Astrocyte (in vitro differentiated cells and primary cell): ENCODE measurements at regions not wholly inside any gene's neighbourhood (a gene's known extent, or its start where the extent isn't known, plus 50 kb on each side); places are given as distances from the start of the nearest gene placed in this dataset.

ENCODE experiments used
- DNase-seq: peaks from one replicate; pipeline ENCODE4 v3.0.0-alpha.2; 2010; ENCODE audit warnings: low read depth
- FAIRE-seq: peaks from 2 replicates; lab custom pipeline; 2011; peaks lifted over from hg19 to GRCh38; lab: Jason Lieb, UNC
- H2AFZ ChIP-seq: 2 replicates; pipeline ENCODE4 v1.6.0; 2012; ENCODE audit warnings: low read depth, low read length, inconsistent platforms
- H3K27ac ChIP-seq: 2 replicates; pipeline ENCODE4 v1.5.1; 2011; ENCODE audit warnings: low read depth, low read length, inconsistent platforms
- H3K27me3 ChIP-seq: 2 replicates; pipeline ENCODE4 v1.6.0; 2011; ENCODE audit warnings: low read length, inconsistent platforms; ENCODE audit not compliant: insufficient read depth
- H3K36me3 ChIP-seq: 2 replicates; pipeline ENCODE4 v1.5.1; 2011; ENCODE audit warnings: low read length, inconsistent platforms; ENCODE audit not compliant: insufficient read depth
- H3K4me1 ChIP-seq: 2 replicates; pipeline ENCODE4 v1.5.1; 2011; ENCODE audit warnings: low read length, inconsistent platforms; ENCODE audit not compliant: insufficient read depth
- H3K4me2 ChIP-seq: 2 replicates; pipeline ENCODE4 v1.6.0; 2012; ENCODE audit warnings: low read length, inconsistent platforms
- H3K4me3 ChIP-seq: 2 replicates; pipeline ENCODE4 v1.5.1; 2011; ENCODE audit warnings: low read depth, mild to moderate bottlenecking, low read length, inconsistent platforms; ENCODE audit not compliant: insufficient read depth
- H3K79me2 ChIP-seq: 2 replicates; pipeline ENCODE4 v1.6.0; 2012; ENCODE audit warnings: mild to moderate bottlenecking, low read length, inconsistent platforms; ENCODE audit not compliant: insufficient read depth
- H3K9ac ChIP-seq: 2 replicates; pipeline ENCODE4 v1.6.0; 2012; ENCODE audit warnings: mild to moderate bottlenecking, low read length, inconsistent platforms
- H3K9me3 ChIP-seq: 2 replicates; pipeline ENCODE4 v1.5.1; 2012; ENCODE audit warnings: low read depth, mild to moderate bottlenecking, low read length, inconsistent platforms; ENCODE audit not compliant: insufficient read depth
- H4K20me1 ChIP-seq: 2 replicates; pipeline ENCODE4 v1.6.0; 2012; ENCODE audit warnings: low read length, inconsistent platforms; ENCODE audit not compliant: insufficient read depth
- H3K27ac Mint-ChIP-seq: one replicate; pipeline ENCODE4 v1.8.0; 2021; ENCODE audit warnings: mild to moderate bottlenecking, mixed read lengths; ENCODE audit not compliant: unreplicated experiment
- H3K27me3 Mint-ChIP-seq: one replicate; pipeline ENCODE4 v1.8.0; 2021; ENCODE audit warnings: low read depth, mixed read lengths; ENCODE audit not compliant: unreplicated experiment
- H3K36me3 Mint-ChIP-seq: one replicate; pipeline ENCODE4 v1.8.0; 2021; ENCODE audit warnings: low read depth, mixed read lengths; ENCODE audit not compliant: unreplicated experiment
- H3K4me1 Mint-ChIP-seq: one replicate; pipeline ENCODE4 v1.8.0; 2021; ENCODE audit warnings: low read depth, mixed read lengths; ENCODE audit not compliant: unreplicated experiment
- H3K4me3 Mint-ChIP-seq: one replicate; pipeline ENCODE4 v1.8.0; 2021; ENCODE audit warnings: mild to moderate bottlenecking, moderate library complexity, mixed read lengths; ENCODE audit not compliant: unreplicated experiment
- H3K9me3 Mint-ChIP-seq: one replicate; pipeline ENCODE4 v1.8.0; 2021; ENCODE audit warnings: mild to moderate bottlenecking, mixed read lengths; ENCODE audit not compliant: unreplicated experiment
- EZH2 ChIP-seq: IDR thresholded peaks from 2 replicates; pipeline ENCODE4 v1.6.1; 2012; ENCODE audit warnings: mild to moderate bottlenecking, low read length, inconsistent platforms; ENCODE audit not compliant: insufficient read depth
- TF ChIP-seq, protein P1 (sequence below): IDR thresholded peaks from 2 replicates; pipeline ENCODE4 v1.5.1; 2011; ENCODE audit warnings: low read depth, mild to moderate bottlenecking, inconsistent platforms, low read length, moderate library complexity; ENCODE audit not compliant: insufficient read depth

DNA sequence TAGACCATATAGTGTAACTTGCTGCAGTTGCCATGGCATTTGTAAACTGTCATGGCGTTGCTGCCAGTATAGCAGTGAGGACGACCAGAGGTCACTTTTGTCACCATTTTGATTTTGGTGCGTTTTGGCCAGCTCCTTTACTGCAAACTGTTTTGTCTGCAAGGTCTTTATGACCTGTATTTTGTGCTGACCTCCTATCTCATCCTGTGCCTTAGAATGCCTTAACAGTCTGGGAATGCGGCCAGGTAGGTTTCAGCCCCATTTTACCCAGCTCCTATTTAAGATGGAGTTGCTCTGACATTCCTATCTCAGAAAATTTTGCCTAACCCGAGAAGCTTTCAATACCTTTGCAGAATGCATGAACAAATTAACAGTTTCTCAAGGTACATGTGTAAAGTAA, 914.4 kb upstream of the ACO1 start:
- Histone ChIP-seq H3K4me1 (no peaks in the 10 kb centered on the region), H3K9me3 (no peaks in the 10 kb centered on the region), H3K9ac (no peak overlapping the region), H3K27me3 (no peaks in the 10 kb centered on the region), H3K79me2 (no peaks in the 10 kb centered on the region), H2AFZ (no peak overlapping the region), H3K27ac (no peak overlapping the region), H4K20me1 (no peaks in the 10 kb centered on the region), H3K36me3 (no peaks in the 10 kb centered on the region), H3K4me3 (no peak overlapping the region), H3K4me2 (no peak overlapping the region)
- Mint-ChIP-seq H3K4me1 (no peaks in the 10 kb centered on the region), H3K4me3 (no peak overlapping the region), H3K27ac (no peak overlapping the region), H3K27me3 (no peaks in the 10 kb centered on the region), H3K36me3 (no peaks in the 10 kb centered on the region), H3K9me3 (peaks cover 2% of the 10 kb centered on the region)
- TF ChIP-seq, protein P1, sequence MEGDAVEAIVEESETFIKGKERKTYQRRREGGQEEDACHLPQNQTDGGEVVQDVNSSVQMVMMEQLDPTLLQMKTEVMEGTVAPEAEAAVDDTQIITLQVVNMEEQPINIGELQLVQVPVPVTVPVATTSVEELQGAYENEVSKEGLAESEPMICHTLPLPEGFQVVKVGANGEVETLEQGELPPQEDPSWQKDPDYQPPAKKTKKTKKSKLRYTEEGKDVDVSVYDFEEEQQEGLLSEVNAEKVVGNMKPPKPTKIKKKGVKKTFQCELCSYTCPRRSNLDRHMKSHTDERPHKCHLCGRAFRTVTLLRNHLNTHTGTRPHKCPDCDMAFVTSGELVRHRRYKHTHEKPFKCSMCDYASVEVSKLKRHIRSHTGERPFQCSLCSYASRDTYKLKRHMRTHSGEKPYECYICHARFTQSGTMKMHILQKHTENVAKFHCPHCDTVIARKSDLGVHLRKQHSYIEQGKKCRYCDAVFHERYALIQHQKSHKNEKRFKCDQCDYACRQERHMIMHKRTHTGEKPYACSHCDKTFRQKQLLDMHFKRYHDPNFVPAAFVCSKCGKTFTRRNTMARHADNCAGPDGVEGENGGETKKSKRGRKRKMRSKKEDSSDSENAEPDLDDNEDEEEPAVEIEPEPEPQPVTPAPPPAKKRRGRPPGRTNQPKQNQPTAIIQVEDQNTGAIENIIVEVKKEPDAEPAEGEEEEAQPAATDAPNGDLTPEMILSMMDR, result no peak
- FAIRE-seq, result no peak
- no peak for DNase-seq

DNA sequence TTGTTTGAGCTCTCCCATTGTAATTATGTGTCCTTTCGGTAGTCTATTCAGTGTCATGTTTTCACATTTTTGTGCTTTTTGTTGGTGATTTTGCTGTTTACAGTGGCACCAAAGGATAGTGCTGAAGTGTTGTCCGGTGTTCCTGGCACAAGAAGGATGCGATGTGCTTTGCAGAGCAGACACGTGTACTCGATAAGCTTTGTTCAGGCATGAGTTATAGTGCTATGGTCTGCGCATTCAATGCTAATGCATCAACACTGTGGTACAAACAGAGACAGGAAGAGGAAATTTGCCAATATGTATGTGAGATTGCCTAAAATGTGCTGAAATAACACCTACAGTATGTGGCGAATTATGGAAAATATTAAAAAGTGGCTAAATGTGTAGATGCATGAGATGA, 913.4 kb upstream of the ACO1 start:
- Histone ChIP-seq H3K4me2 (no peak overlapping the region), H3K9ac (no peak overlapping the region), H3K4me1 (no peaks in the 10 kb centered on the region), H3K27ac (no peak overlapping the region), H4K20me1 (no peaks in the 10 kb centered on the region), H3K9me3 (no peaks in the 10 kb centered on the region), H3K4me3 (no peak overlapping the region), H3K36me3 (no peaks in the 10 kb centered on the region), H2AFZ (no peak overlapping the region), H3K79me2 (no peaks in the 10 kb centered on the region), H3K27me3 (no peaks in the 10 kb centered on the region)
- no peak overlapping the region for H3K4me3 Mint-ChIP-seq
- H3K27ac Mint-ChIP-seq, result no peak overlapping the region
- TF ChIP-seq, protein P1, result no peak
- TF ChIP-seq EZH2, result no peak
- H3K9me3 Mint-ChIP-seq, result no peaks in the 10 kb centered on the region
- no peaks in the 10 kb centered on the region for H3K27me3 Mint-ChIP-seq
- FAIRE-seq (no peak), DNase-seq (no peak)
- H3K4me1 Mint-ChIP-seq, result no peaks in the 10 kb centered on the region
- H3K36me3 Mint-ChIP-seq, result no peaks in the 10 kb centered on the region

DNA sequence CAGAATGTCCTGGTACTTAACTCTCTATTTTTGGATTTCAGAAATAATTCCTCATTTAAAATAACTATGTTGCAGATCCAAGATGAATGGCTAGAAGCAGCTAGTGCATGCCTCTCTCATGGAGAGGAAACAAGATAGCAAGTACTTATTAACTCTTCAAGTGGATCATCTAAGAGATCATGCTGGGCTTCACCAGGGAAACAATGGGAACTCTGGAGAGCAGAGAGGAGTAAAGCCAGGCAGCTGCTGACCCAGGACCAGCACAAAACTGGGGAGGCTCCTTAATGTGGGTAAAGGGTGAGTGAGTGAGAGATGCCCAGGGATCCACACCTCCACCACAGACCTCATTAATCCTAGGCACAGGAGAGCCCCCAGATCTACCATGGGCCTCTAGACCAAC, 897.8 kb upstream of the ACO1 start:
- H3K4me3 Mint-ChIP-seq, result no peak overlapping the region
- no peak overlapping the region for H2AFZ ChIP-seq
- no peak overlapping the region for H3K4me3 ChIP-seq
- FAIRE-seq (no peak), DNase-seq (no peak)
- H3K9me3 Mint-ChIP-seq, result no peaks in the 10 kb centered on the region
- no peak overlapping the region for H3K27ac Mint-ChIP-seq
- no peaks in the 10 kb centered on the region for H3K9me3 ChIP-seq
- no peak overlapping the region for H3K4me2 ChIP-seq
- no peaks in the 10 kb centered on the region for H3K4me1 Mint-ChIP-seq
- no peaks in the 10 kb centered on the region for H3K4me1 ChIP-seq
- no peaks in the 10 kb centered on the region for H3K36me3 Mint-ChIP-seq
- no peak overlapping the region for H3K9ac ChIP-seq
- H4K20me1 ChIP-seq, result no peaks in the 10 kb centered on the region
- no peaks in the 10 kb centered on the region for H3K27me3 Mint-ChIP-seq
- no peak for TF ChIP-seq EZH2
- TF ChIP-seq, protein P1, result no peak
- no peak overlapping the region for H3K27ac ChIP-seq
- no peaks in the 10 kb centered on the region for H3K79me2 ChIP-seq
- no peaks in the 10 kb centered on the region for H3K27me3 ChIP-seq
- no peaks in the 10 kb centered on the region for H3K36me3 ChIP-seq
